H1 (cell line): ENCODE measurements at regions not wholly inside any gene's neighbourhood (a gene's known extent, or its start where the extent isn't known, plus 50 kb on each side); places are given as distances from the start of the nearest gene placed in this dataset.

Experiments used
- CBX8 ChIP-seq: fragments of 300-800, 300-1000 bp; sonication (generic); IDR thresholded peaks from 2 replicates; pipeline ENCODE4 v1.7.1; 2016; ENCODE audit warnings: low read depth, low read length, borderline replicate concordance
- POLR2A ChIP-seq, 2 experiments: IDR thresholded peaks; 1 replicate in 1 of 2; 2 replicates in 1 of 2; pipeline ENCODE4 v1.6.1; 2011; ENCODE audit warnings: low read depth in 2 of 2, low read length in 2 of 2, mild to moderate bottlenecking in 2 of 2; ENCODE audit errors: control extremely low read depth in 1 of 2
- RFX5 ChIP-seq: IDR thresholded peaks from 2 replicates; pipeline ENCODE4 v1.6.1; 2011; ENCODE audit warnings: low read depth, low read length, improper control_type of control experiment, borderline replicate concordance
- TAF1 ChIP-seq: IDR thresholded peaks from 2 replicates; pipeline ENCODE4 v1.6.1; 2011; ENCODE audit warnings: mild to moderate bottlenecking, low read depth, low read length
- TCF12 ChIP-seq: IDR thresholded peaks from 2 replicates; pipeline ENCODE4 v1.6.1; 2011; ENCODE audit warnings: low read depth, mild to moderate bottlenecking, low read length
- YY1 ChIP-seq: IDR thresholded peaks from 2 replicates; pipeline ENCODE4 v1.6.1; 2011; ENCODE audit warnings: low read depth, mild to moderate bottlenecking, low read length
- TF ChIP-seq, protein P1 (sequence below), 3 experiments: IDR thresholded peaks; 1 replicate in 2 of 3; 2 replicates in 1 of 3; pipeline versions ENCODE4 v1.5.1 to v1.6.1; 2011; ENCODE audit warnings: low read length in 3 of 3, mild to moderate bottlenecking in 3 of 3, inconsistent platforms in 2 of 3, low read depth in 1 of 3, moderate library complexity in 1 of 3; ENCODE audit not compliant: insufficient read depth in 1 of 3; ENCODE audit errors: control extremely low read depth in 1 of 3

DNA sequence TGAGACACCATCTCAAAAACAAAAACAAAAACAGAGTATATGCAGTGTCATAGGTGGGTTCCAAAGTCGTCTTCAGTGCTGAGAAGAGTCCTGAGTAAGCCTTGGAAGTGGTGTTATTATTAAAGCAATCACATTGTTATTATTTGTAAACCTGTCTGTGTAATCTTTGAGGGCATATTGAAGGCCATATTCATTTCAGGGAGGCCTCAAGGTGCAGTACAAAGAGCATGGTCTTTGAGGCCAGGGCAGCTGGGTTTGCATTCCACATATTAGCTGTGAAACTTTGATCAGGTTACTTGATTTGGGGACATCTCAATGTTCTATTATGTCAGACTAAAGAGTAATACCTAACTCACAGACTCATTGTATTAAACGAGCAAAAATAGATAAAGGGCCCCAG is 139.3 kb upstream of the SOX4 start:
- TF ChIP-seq, protein P1, sequence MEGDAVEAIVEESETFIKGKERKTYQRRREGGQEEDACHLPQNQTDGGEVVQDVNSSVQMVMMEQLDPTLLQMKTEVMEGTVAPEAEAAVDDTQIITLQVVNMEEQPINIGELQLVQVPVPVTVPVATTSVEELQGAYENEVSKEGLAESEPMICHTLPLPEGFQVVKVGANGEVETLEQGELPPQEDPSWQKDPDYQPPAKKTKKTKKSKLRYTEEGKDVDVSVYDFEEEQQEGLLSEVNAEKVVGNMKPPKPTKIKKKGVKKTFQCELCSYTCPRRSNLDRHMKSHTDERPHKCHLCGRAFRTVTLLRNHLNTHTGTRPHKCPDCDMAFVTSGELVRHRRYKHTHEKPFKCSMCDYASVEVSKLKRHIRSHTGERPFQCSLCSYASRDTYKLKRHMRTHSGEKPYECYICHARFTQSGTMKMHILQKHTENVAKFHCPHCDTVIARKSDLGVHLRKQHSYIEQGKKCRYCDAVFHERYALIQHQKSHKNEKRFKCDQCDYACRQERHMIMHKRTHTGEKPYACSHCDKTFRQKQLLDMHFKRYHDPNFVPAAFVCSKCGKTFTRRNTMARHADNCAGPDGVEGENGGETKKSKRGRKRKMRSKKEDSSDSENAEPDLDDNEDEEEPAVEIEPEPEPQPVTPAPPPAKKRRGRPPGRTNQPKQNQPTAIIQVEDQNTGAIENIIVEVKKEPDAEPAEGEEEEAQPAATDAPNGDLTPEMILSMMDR (IDR thresholded peaks at IDR 0.05; ENCODE audit: control extremely low read depth in 1 of 3, insufficient read depth in 1 of 3, low read depth in 1 of 3, low read length in 3 of 3) = no peak
- TF ChIP-seq TCF12 = no peak
- no peak for TF ChIP-seq CBX8
- no peak for TF ChIP-seq YY1
- no peak for TF ChIP-seq RFX5
- no peak for TF ChIP-seq POLR2A (IDR thresholded peaks at IDR 0.05; ENCODE audit: control extremely low read depth in 1 of 2, low read depth in 2 of 2, low read length in 2 of 2)
- no peak for TF ChIP-seq TAF1
